Psoas muscle (tissue), 7 donors: ENCODE measurements at regions not wholly inside any gene's neighbourhood (a gene's known extent, or its start where the extent isn't known, plus 50 kb on each side); places are given as distances from the start of the nearest gene placed in this dataset.
A peak's percentile ranks its signal among the peaks of the same experiment; 100 is the strongest.

Experiments
- ATAC-seq, 4 donors: fragments of 200-7000 bp; cut with Tn5 transposase; one replicate each; pipeline ENCODE4 v1.9.1; 2020; ENCODE audit warnings: moderate library complexity in 3 of 4, mild to moderate bottlenecking in 2 of 4
- DNase-seq, 2 donors: peaks; one replicate each; pipeline ENCODE4 v3.0.0-alpha.2; 2020
- H3K27ac ChIP-seq: fragments of 200-600 bp; one replicate; pipeline ENCODE4 v1.8.0; 2022
- H3K27me3 ChIP-seq, 3 donors: fragments of 200-600 bp in 1 of 3; one replicate each; pipeline versions ENCODE4 v1.6.1 to v1.8.0; 2013 to 2022; ENCODE audit warnings: low read length in 2 of 3, mild to moderate bottlenecking in 2 of 3, moderate library complexity in 1 of 3; ENCODE audit not compliant: insufficient read depth in 3 of 3
- H3K36me3 ChIP-seq, 2 donors: fragments of 200-600 bp in 1 of 2; one replicate each; pipeline versions ENCODE4 v1.6.1 to v1.8.0; 2013 to 2022; ENCODE audit warnings: low read depth in 1 of 2, mild to moderate bottlenecking in 1 of 2, moderate library complexity in 1 of 2; ENCODE audit not compliant: insufficient read depth in 1 of 2
- H3K4me1 ChIP-seq: fragments of 200-600 bp; one replicate; pipeline ENCODE4 v1.8.0; 2022
- H3K4me3 ChIP-seq: fragments of 200-600 bp; one replicate; pipeline ENCODE4 v1.8.0; 2022; ENCODE audit warnings: mild to moderate bottlenecking
- H3K9me3 ChIP-seq: fragments of 200-600 bp; one replicate; pipeline ENCODE4 v1.8.0; 2022
- WGBS, 3 donors: extraction: QIAGEN DNeasy Blood & Tissue Kit; methylation state at CpG; one replicate each; pipeline versions ENCODE4 v1.1.6 to v1.1.7; 2013; 5-methylcytosine and 5-hydroxymethylcytosine counted together
- intact Hi-C, 2 donors: fragments of 100-400 bp; cut with DNase I; formaldehyde crosslinking; loops; one replicate each; pipeline versions ENCODE4 v1.11.0 to v1.14.2; 2022
- TF ChIP-seq, protein P1 (sequence below): fragments of 200-600 bp; IDR thresholded peaks from one replicate; pipeline ENCODE4 v1.8.0; 2022; ENCODE audit warnings: antibody characterized with exemption
- donor health status: healthy with polysubstance abuse.
- donor health status: DM: no; HTN: no; CAD: no; lungs with moderate emphysema.
- donor health status: Bipolar disorder and iron deficiency.
- donor health status: healthy.
- donor health status: DM: yes; HTN: yes; CAD: no.
- donor health status: DM: no; HTN: no; CAD: no.
- donor health status: DM: yes; HTN: yes; CAD: no.

DNA sequence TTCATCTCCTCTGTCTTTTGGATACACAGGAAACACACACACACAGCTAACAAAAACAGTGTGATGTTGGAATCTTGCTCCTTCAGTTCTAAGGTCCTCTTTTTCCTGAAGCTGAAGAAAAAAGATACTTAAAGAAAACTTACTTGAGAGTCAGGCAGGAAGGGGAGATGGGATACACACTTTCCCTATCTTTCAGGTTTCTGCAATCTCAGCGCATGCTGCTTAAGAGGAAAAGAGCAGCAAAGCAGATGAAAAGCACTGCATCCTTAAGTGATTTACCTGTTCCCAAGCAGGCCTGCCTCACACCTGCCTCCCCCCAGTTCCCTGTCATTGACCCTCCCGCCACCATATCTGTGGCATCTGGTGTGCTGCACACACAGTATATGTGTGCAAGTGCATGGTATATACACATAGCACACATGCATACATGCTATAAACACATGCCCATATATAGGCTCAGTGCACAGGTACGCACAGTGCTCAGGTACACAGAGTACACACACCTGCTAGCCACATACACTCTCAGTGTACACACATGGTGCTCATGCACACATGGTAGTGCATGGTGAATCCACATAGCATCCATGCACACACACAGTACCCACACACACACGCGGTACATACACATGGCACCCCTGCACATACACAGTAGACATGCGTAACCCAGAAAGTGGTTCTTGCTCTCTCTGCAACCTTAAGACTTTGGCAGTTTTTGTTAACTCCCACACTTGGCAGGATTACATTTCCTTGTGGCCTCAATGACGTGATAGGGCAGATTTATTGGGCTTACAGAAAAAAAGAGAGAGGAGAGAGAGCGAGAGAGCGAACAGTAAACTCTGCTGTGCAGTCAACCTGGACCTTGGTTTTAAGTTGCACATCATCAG is 166.9 kb downstream of the TOMM20 start:
- H3K27ac ChIP-seq, result peak overlapping the region; percentile 70
- H3K36me3 ChIP-seq, result no peaks in the 10 kb centered on the region
- TF ChIP-seq, protein P1, sequence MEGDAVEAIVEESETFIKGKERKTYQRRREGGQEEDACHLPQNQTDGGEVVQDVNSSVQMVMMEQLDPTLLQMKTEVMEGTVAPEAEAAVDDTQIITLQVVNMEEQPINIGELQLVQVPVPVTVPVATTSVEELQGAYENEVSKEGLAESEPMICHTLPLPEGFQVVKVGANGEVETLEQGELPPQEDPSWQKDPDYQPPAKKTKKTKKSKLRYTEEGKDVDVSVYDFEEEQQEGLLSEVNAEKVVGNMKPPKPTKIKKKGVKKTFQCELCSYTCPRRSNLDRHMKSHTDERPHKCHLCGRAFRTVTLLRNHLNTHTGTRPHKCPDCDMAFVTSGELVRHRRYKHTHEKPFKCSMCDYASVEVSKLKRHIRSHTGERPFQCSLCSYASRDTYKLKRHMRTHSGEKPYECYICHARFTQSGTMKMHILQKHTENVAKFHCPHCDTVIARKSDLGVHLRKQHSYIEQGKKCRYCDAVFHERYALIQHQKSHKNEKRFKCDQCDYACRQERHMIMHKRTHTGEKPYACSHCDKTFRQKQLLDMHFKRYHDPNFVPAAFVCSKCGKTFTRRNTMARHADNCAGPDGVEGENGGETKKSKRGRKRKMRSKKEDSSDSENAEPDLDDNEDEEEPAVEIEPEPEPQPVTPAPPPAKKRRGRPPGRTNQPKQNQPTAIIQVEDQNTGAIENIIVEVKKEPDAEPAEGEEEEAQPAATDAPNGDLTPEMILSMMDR, result no peak
- 59 to 66% (median 65%) methylated on average over 9 of the region's 9 CpGs for WGBS, 3 donors
- no peak overlapping the region for H3K4me3 ChIP-seq
- intact Hi-C loops, result loop anchor here in 1 of 2 donors (5.0 kb wide), 1 partner anchor 34 kb away; no protein-coding TSS in a partner anchor
- H3K4me1 ChIP-seq, result peaks cover 62% of the 10 kb centered on the region
- no peaks in the 10 kb centered on the region for H3K9me3 ChIP-seq
- no peaks in the 10 kb centered on the region for H3K27me3 ChIP-seq
- DNase-seq (no peak), ATAC-seq (peak in 1 of 4 donors; percentile 5)

DNA sequence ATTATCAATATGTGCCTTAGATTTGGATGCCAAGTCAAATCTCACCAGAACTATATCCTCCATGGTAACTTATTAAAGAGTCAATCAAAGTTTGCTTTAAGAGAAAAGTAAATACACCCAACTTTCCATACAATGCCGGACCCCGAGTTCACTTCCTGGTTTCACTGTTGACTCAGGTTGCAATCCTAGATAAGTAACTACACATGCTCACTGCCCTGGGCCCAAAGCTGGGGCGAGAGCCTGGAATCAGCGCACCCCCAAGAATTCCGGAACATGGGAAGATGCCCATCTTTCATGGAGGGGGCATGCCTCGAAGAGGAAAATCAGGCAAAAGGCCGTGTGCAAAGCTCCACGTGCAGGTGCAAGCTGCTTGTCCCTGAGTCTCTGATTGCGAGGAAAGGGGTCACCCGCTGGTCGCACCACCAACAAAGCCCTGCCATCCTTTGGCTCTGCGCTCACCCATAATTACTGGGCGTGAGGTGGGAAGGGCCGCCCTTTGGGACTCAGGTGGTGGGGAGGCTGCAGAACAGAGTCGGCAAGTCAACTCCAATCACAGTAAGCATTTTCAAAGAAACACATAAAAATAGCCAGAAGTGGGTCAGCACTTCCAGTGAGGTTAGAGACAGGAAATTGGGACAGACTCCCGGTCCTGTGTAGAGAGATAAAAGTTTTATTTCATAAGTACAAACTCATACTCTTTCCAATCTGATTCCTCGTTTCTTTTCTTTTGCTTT is 167.7 kb downstream of the TOMM20 start:
- peak overlapping the region; percentile 60 for H3K27ac ChIP-seq
- TF ChIP-seq, protein P1, result no peak
- intact Hi-C loops, result loop anchor here in 1 of 2 donors (5.0 kb wide), 1 partner anchor 34 kb away; no protein-coding TSS in a partner anchor
- H3K36me3 ChIP-seq, result no peaks in the 10 kb centered on the region
- no peaks in the 10 kb centered on the region for H3K27me3 ChIP-seq
- 74 to 75% (median 74%) methylated on average over 17 of the region's 17 CpGs for WGBS, 3 donors
- ATAC-seq (no peak), DNase-seq (no peak)
- peaks cover 70% of the 10 kb centered on the region for H3K4me1 ChIP-seq
- H3K4me3 ChIP-seq, result no peak overlapping the region
- no peaks in the 10 kb centered on the region for H3K9me3 ChIP-seq

DNA sequence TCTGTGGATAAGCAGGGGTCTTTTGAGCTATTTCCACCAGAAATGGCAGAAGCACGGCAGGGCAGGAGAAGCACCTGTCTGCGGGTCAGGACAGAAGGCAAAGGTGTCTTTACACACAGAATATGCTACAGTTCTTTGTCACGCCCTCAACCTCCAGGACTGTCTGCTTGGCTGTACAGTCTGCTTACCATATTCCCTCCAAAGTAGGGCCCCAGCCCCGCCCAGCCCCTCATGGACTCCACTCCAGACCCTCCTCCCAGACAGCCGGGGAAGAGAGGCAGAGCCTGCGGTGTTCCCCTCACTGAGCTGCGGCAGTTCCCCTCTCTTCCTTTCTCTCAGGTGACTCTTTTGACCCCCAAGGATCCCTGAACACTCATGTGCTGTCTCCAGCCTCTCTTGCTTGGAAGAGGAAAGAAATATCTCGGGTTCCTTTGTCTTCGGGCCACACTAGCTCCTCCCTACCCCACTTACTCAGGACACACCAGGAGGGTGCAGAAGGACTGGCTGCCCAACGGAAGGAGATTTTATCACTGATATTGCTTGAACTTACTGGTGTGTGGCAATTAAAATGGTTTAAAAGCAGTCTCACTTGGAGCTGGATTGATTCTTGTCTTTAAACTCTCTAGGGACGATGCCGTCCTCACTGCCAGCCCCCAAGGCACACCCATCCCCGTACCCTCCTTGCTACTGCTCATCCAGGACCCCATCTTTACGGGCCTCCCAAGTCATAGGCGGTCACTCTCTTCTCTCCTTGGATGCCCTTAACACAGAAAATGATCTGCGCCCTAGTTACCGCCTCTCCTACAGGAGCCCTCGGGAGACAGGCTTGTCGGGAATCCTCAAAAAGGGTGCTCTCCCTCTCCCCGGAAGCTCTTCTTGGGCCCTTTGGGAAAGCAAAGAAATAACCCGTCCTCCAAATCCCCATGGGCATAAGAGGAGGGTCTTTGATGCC is 169.7 kb downstream of the TOMM20 start:
- Histone ChIP-seq H3K4me3 (no peak overlapping the region), H3K27me3 (no peaks in the 10 kb centered on the region), H3K27ac (no peak overlapping the region), H3K4me1 (peaks cover 66% of the 10 kb centered on the region), H3K36me3 (no peaks in the 10 kb centered on the region), H3K9me3 (no peaks in the 10 kb centered on the region)
- ATAC-seq (no peak), DNase-seq (no peak)
- TF ChIP-seq, protein P1, result no peak
- intact Hi-C loops, result loop anchor here in 1 of 2 donors (5.0 kb wide), 1 partner anchor 42 kb away; no protein-coding TSS in a partner anchor
- WGBS, 3 donors, result 91 to 95% (median 92%) methylated on average over 21 of the region's 21 CpGs

DNA sequence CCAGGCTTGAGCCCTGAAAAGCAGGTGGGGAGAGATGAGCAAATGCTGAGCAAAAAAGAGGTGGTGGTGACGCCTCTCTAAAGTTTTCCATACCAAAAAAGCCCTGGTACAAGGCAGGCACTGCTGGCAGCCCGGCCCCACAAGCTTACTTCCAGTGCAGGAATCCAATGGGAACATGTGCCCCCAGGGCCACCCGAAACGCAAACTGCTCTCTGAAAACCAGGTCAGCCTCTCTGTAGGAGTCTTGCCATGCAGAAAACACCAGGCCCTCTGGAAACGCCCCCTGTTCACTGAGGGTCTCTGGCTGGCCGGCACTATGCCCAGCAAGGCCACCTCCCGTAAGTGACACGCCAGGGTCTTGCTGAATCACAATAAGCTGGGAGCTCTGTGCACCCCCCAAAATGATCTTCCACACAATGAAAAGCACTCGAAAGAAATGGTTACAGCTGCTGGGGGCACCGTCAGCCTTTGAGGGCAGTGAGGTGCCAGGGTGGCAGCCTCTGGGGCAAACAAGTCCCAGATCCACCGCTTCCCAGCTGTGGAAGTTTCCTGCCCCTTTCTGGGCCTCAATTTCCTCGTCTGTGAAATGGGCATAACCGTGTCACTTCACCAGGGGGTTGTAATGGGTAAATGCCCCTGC is 170.5 kb downstream of the TOMM20 start:
- intact Hi-C loops, result loop anchor here in 1 of 2 donors (5.0 kb wide), 1 partner anchor 41 kb away; no protein-coding TSS in a partner anchor
- DNase-seq (no peak), ATAC-seq (no peak)
- TF ChIP-seq, protein P1, result no peak
- Histone ChIP-seq H3K9me3 (no peaks in the 10 kb centered on the region), H3K27ac (peak overlapping the region; percentile 46), H3K27me3 (no peaks in the 10 kb centered on the region), H3K36me3 (no peaks in the 10 kb centered on the region), H3K4me3 (no peak overlapping the region), H3K4me1 (peaks cover 58% of the 10 kb centered on the region)
- 83 to 89% (median 88%) methylated on average over 13 of the region's 13 CpGs for WGBS, 3 donors
